HepG2 (cell line): ENCODE measurements at regions not wholly inside any gene's neighbourhood (a gene's known extent, or its start where the extent isn't known, plus 50 kb on each side); places are given as distances from the start of the nearest gene placed in this dataset.

ENCODE experiments used
- ATAC-seq: fragments of 200-7000 bp; cut with Tn5 transposase; 3 replicates; pipeline ENCODE4 v1.9.1; 2020; ENCODE audit warnings: mild to moderate bottlenecking, moderate library complexity
- BruUV-seq: library from RNA; stranded (reverse); fragments of 400-500 nt; replicated peaks from 2 replicates; lab custom pipeline; 2021; lab: Mats Ljungman, UMichigan
- CTCF ChIA-PET: fragments of 300-600 bp; formaldehyde crosslinking; extraction: SDS; loops from one replicate; lab custom pipeline; 2021; ENCODE audit warnings: low total read pairs, inconsistent platforms, low intra/inter-chr PET ratio; lab: Yijun Ruan, JAX
- POLR2A ChIA-PET: fragments of 350-600 bp; sonication (Branson Sonifier 250); formaldehyde crosslinking; loops from one replicate; lab custom pipeline; 2020; ENCODE audit warnings: antibody characterized with exemption, inconsistent platforms; lab: Yijun Ruan, JAX
- DNase-seq: peaks from one replicate; pipeline ENCODE4 v3.0.0-alpha.2; 2015; ENCODE audit warnings: low spot score
- FAIRE-seq: peaks from 3 replicates; lab custom pipeline; 2011; peaks lifted over from hg19 to GRCh38; lab: Jason Lieb, UNC
- H2AFZ ChIP-seq: one replicate; pipeline ENCODE4 v1.6.1; 2011; ENCODE audit warnings: low read length, inconsistent platforms
- H3K27ac ChIP-seq: fragments of 300-600 bp; 3 replicates; pipeline ENCODE4 v1.8.0; 2011; ENCODE audit warnings: mixed run types, mild to moderate bottlenecking, mixed read lengths, low read length, inconsistent platforms; ENCODE audit not compliant: insufficient read depth; ENCODE audit errors: extremely low read length
- H3K27me3 ChIP-seq, 2 experiments: fragments of 200-600 bp in 1 of 2; 2 replicates in 1 of 2; 3 replicates in 1 of 2; pipeline versions ENCODE4 v1.6.0 to v1.8.0; 2011; ENCODE audit warnings: low read length in 2 of 2, mild to moderate bottlenecking in 2 of 2, moderate library complexity in 2 of 2, inconsistent platforms in 1 of 2; ENCODE audit not compliant: insufficient read depth in 2 of 2, control insufficient read depth in 1 of 2
- H3K36me3 ChIP-seq, 2 experiments: fragments of 200-600 bp in 1 of 2; replicated peaks in 1 of 2; 2 replicates in 1 of 2; 3 replicates in 1 of 2; pipeline versions ENCODE4 v1.5.1 to v1.8.0; 2011; ENCODE audit warnings: low read length in 2 of 2, inconsistent platforms in 1 of 2; ENCODE audit not compliant: insufficient read depth in 2 of 2, control insufficient read depth in 1 of 2
- H3K4me1 ChIP-seq: 2 replicates; pipeline ENCODE4 v1.5.1; 2012; ENCODE audit warnings: low read length, inconsistent platforms; ENCODE audit not compliant: insufficient read depth
- H3K4me2 ChIP-seq: 2 replicates; pipeline ENCODE4 v1.6.0; 2011; ENCODE audit warnings: low read depth, low read length, inconsistent platforms
- H3K4me3 ChIP-seq, 3 experiments: fragments of 200-600 bp in 1 of 3; sonication (generic), shearing (Covaris generic) in 1 of 3; replicated peaks in 1 of 3; 2 replicates each; pipeline ENCODE4 v1.5.1; 2011 to 2016; ENCODE audit warnings: low read length in 3 of 3, inconsistent platforms in 2 of 3, low read depth in 2 of 3, mild to moderate bottlenecking in 2 of 3, control low read depth in 1 of 3, mixed read lengths in 1 of 3; ENCODE audit not compliant: insufficient read depth in 1 of 3
- H3K79me2 ChIP-seq: one replicate; pipeline ENCODE4 v1.6.1; 2011; ENCODE audit warnings: low read length, inconsistent platforms; ENCODE audit not compliant: insufficient read depth
- H3K9ac ChIP-seq: 2 replicates; pipeline ENCODE4 v1.6.0; 2011; ENCODE audit warnings: mild to moderate bottlenecking, low read depth, low read length, inconsistent platforms; ENCODE audit not compliant: insufficient read depth
- H3K9me3 ChIP-seq: 2 replicates; pipeline ENCODE4 v1.5.1; 2012; ENCODE audit warnings: mild to moderate bottlenecking, low read length
- H4K20me1 ChIP-seq: 2 replicates; pipeline ENCODE4 v1.6.0; 2011; ENCODE audit warnings: inconsistent platforms, mild to moderate bottlenecking, low read length, moderate library complexity; ENCODE audit not compliant: insufficient read depth
- CCAR2 ChIP-seq: fragments of 200-400 bp; formaldehyde crosslinking; optimal IDR thresholded peaks from 2 replicates; pipeline ENCODE3; 2018; ENCODE audit warnings: low read depth, mild to moderate bottlenecking, low read length, moderate library complexity
- ERF ChIP-seq: IDR thresholded peaks from 2 replicates; pipeline ENCODE4 v1.6.1; 2018; ENCODE audit warnings: missing biosample characterization, missing genetic modification reagents
- SP1 ChIP-seq, 2 experiments: fragments of 450-650 bp in 1 of 2; sonication (generic) in 1 of 2; formaldehyde crosslinking in 1 of 2; IDR thresholded peaks; 2 replicates each; pipeline versions ENCODE4 v1.4.0 to v1.6.1; 2016 to 2020; ENCODE audit warnings: missing genetic modification reagents in 1 of 2
- UBTF ChIP-seq: sonication (generic); formaldehyde crosslinking; IDR thresholded peaks from 2 replicates; pipeline ENCODE4 v1.4.0; 2020; ENCODE audit warnings: mild to moderate bottlenecking, missing genetic modification reagents
- ZFAT ChIP-seq: sonication (generic); formaldehyde crosslinking; conservative IDR thresholded peaks from 2 replicates; pipeline ENCODE4 v1.8.1; 2023; ENCODE audit warnings: missing genetic modification reagents, inconsistent platforms
- ZNF556 ChIP-seq: sonication (generic); formaldehyde crosslinking; IDR thresholded peaks from 2 replicates; pipeline ENCODE4 v1.4.0; 2020; ENCODE audit warnings: mild to moderate bottlenecking, missing genetic modification reagents, borderline replicate concordance
- ZNF773 ChIP-seq: sonication (generic); formaldehyde crosslinking; IDR thresholded peaks from 2 replicates; pipeline ENCODE4 v1.4.0; 2020; ENCODE audit warnings: missing genetic modification reagents, borderline replicate concordance
- WGBS: methylation state at CpG from one replicate; pipeline ENCODE4 v1.1.6; 2017; ENCODE audit warnings: low lambda C conversion rate; 5-methylcytosine and 5-hydroxymethylcytosine counted together
- in situ Hi-C: cut with HindIII; loops from 2 replicates; pipeline ENCODE4 v1.10.0; 2017; ENCODE audit warnings: low pct_unique_long_range_greater_than_20kb; ENCODE audit not compliant: extremely low pct_ligation_motif_present
- intact Hi-C: fragments of 100-400 bp; cut with micrococcal nuclease; formaldehyde crosslinking; loops from one replicate; pipeline ENCODE4 v1.10.0; 2022; ENCODE audit not compliant: unreplicated experiment

GRCh38 chrX:13194291-13195103 lies 125.4 kb downstream of the ATXN3L start:
- ChIA-PET POLR2A (no interaction called here), CTCF (no interaction called here)
- FAIRE-seq = no peak
- H4K20me1 ChIP-seq = no peaks in the 10 kb centered on the region
- no peaks in the 10 kb centered on the region for H3K27me3 ChIP-seq
- DNase-seq = no peak
- H3K4me2 ChIP-seq = no peak overlapping the region
- no peaks in the 10 kb centered on the region for H3K36me3 ChIP-seq
- TF ChIP-seq ZNF773 (CRISPR knock-in tag) = no peak
- TF ChIP-seq SP1 (IDR thresholded peaks at IDR 0.05) = no peak
- TF ChIP-seq SP1 (CRISPR knock-in tag; IDR thresholded peaks at IDR 0.05) = no peak
- TF ChIP-seq CCAR2 = no peak
- TF ChIP-seq ZNF556 (CRISPR knock-in tag) = no peak
- no peak for TF ChIP-seq ERF
- no peak for TF ChIP-seq UBTF (CRISPR knock-in tag)
- TF ChIP-seq ZFAT (CRISPR knock-in tag) = no peak
- H3K9ac ChIP-seq = no peak overlapping the region
- no peak for ATAC-seq
- H3K4me1 ChIP-seq = no peaks in the 10 kb centered on the region
- in situ Hi-C loops = no loop called here
- no peak overlapping the region for H2AFZ ChIP-seq
- no peaks in the 10 kb centered on the region for H3K9me3 ChIP-seq
- intact Hi-C loops = no loop called here
- no TSS peak for BruUV-seq
- H3K27ac ChIP-seq = no peak overlapping the region
- no peaks in the 10 kb centered on the region for H3K79me2 ChIP-seq
- 0% methylated on average over 4 of the region's 4 CpGs for WGBS
- H3K4me3 ChIP-seq = no peak overlapping the region
